HG02610 (cell line): ENCODE measurements at regions not wholly inside any gene's neighbourhood (a gene's known extent, or its start where the extent isn't known, plus 50 kb on each side); places are given as distances from the start of the nearest gene placed in this dataset.
"Not testable (repeated sequence)": the region's sequence is repeated elsewhere in the genome, so short reads cannot be mapped to it uniquely, and the experiment has no call there.

Experiments used
- ATAC-seq: cut with Tn5 transposase; IDR thresholded peaks from one replicate; pipeline ENCODE4 v1.9.1; 2021; ENCODE audit warnings: mild to moderate bottlenecking, moderate library complexity; ENCODE audit not compliant: unreplicated experiment

DNA sequence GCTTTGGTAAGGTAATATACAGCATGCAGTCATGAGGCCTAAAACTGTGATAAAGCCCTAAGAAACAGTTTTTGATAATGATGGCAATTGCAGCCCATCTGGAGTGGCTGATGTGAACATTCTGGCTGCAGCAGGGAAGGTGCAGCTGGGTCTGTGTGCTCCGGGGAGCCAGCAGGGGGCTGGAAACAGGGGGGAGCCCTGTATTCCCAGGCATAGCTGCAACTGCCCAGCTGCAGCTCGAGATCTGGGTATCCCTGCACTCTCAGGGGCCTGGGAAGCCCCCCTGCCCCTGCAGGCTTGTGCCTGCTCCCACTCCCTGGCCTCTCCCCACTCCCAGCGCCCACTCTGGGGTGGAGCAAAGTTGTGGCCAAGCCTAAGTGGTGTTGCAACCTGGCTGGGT, 95.6 kb downstream of the RRAGB start:
- no peak for ATAC-seq

DNA sequence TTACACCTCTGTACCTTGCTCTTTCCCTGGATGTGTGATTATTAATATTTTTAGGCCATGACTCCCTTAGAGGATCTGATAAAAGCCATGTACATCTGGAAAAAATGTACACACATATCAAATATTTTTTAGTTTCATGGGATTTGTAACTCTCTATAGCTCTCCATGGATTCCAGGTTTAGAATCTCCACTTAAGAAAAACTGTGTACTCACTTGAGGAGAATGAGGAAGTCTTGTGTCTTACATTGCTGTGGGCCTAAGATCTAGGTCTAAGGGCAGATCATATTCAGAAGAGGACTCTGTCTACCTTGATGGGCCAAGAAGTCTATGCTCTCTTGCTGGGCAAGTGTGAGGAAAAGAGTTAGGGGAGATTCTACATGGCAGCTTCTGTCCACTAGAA, 98.0 kb downstream of the RRAGB start:
- ATAC-seq: no peak

DNA sequence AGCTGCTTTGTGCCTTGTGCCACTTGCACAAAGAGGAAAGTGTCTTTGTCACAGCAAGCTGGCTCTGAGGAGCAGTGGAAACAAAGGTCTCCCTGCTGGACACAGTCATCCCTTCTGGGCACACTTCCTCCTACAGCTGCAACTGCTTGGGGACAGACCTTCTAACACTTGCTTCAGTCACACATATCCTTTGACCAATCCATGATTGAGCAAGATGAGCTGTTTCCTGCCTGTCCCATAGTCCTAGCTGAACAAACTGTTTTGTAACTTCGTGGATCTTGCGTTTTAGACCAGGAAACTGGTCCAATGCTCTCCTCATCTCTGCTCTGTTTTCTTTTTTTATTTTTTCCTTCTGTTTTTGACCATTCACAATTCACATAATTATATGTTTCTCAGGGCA, 98.5 kb downstream of the RRAGB start:
- ATAC-seq: no peak

DNA sequence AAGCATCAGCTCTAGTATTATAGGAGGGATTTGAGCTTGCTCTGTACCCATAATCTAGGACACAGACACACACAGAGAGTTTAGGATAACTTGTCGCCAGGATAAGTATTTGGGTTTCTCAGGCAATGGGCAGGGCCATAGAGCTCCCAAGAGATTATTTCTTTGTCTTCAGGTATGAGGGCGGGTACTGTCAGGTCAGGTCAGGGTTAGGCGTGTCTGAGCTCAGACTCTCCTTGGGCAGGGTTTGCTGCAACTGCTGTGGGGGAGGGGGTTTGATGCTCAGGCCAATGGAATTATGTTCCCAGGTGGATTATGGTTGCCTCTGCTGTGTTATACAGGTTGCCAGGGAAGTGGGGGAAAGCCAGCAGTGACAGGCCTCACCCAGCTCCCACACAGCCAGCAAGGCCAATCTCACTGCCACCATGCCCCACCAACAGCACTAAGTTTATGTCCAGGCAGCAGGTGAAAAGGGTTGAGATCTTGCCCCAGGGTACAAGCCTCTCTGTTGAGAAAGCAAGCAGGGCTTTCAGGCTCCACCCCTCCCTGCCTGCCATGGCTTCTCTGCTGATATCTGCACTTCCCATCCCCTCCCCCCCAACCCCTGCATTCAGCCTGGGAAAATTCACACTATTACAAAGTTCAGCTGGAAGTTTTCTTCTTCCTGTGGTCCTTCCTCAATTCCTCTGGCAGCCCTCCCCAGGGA, 101.3 kb downstream of the RRAGB start:
- ATAC-seq: no peak

DNA sequence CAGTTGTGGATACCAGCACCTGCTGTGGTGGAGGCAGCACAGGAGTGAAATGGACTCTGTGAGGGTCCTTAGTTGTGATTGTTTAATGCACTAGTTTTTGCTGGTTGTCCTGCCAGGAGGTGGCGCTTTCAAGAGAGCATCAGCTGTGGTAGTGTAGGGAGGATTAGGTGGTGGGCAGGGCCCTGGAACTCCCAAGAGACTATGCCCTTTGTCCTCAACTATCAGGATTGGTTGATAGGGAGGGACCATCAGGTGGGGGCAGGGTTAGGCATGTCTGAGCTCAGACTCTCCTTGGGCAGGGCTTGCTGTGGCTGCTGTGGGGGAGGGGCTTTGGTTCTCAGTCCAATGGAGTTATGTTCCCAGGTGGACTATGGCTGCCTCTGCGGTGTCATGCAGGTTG, 121.9 kb downstream of the RRAGB start:
- ATAC-seq: no peak

- no peak for ATAC-seq
Observed at GRCh38 chrX:55841962-55842752, 124.6 kb downstream of the RRAGB start.

GRCh38 chrX:55866779-55867178, 149.2 kb downstream of the RRAGB start:
- not testable (repeated sequence) for ATAC-seq

DNA sequence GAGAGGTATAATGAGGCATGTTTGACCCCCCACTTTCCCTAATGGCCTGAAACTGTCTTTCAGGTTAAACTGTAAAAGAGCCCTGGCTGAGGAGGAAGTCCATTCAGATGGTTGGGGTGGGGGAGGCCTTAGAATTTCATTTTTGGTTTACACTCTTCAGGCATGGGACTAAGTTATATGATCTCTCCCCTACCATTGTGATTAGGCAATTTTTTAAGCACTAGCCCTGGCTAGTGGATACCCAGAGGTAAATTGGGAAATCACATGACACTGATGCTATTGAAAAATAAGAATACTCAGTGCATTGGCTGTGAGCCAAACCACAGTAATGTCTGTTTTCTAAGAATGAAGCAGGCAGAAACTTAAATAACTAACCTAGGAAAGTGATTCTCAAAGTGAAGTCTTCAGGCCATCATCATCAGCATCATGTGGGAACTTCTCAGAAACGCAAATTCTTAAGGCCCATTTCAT, 149.7 kb downstream of the RRAGB start:
- ATAC-seq: peak; percentile 82

DNA sequence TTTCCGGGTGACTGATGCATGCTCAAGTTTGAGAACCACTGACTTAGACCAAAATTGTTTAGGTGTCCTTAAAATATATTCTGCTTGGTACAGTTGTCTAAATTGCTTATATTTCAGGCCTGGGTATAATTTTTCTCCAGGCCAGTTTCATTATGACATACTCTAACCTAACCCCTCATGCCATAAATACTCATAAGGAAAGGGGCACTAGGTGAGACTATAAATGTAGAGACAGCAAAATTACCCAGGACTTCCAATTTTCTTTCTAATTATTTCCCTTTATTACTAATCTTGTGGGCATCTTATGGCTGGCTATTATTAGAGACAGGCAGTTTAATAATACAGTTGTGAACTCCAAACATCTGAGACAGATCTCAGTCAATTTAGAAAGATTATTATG, 150.2 kb downstream of the RRAGB start:
- ATAC-seq: peak; percentile 83

DNA sequence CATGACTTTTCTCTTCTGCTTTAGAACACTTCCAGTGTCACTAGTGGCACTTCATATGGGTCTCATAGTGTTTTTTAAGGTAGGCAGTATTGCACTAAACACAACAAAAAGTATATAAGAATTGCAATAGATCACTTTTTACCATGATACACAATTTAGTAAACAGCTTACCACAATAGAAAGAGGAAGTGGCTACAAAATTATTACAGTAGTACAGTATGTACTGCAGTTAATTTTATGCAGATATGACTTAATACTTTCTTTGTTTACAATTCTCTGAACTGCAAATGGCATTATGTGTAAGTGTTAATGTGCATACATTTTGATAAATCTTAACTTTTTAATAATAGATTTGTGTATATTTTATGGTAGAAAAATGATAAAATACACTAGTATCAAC, 157.3 kb downstream of the RRAGB start:
- ATAC-seq: no peak

- not testable (repeated sequence) for ATAC-seq
Observed at GRCh38 chrX:55883541-55883940, 166.0 kb downstream of the RRAGB start.

- ATAC-seq: peak; percentile 73
Observed at GRCh38 chrX:55907968-55908607, 190.5 kb downstream of the RRAGB start.

DNA sequence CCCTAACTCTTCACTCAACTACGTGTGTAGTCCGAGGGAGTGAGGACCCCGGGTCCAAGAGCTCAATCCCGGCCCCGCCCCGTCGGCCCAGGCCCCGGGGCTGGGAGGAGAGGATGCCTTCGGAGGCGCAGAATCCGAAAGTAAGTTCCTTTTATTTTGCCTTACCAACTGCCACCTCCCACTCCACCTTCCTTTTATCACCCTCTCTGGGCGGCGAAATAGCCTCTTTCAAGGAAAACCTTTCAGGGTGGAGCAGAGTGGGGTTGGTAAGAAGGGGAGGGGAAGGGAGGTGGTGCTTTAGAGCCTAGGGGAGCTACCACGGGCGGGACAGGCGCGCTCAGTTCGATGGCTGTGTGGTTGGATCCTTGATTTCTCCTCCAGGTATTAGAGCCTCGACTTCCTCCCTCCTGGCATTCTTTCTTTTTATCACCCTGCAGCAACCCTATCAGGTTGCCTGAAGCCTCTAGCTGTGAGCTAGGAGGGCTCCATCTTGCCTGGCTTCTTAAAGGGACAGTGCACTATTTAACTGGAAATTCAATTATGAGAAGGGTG, 191.2 kb downstream of the RRAGB start:
- peak; percentile 53 for ATAC-seq

DNA sequence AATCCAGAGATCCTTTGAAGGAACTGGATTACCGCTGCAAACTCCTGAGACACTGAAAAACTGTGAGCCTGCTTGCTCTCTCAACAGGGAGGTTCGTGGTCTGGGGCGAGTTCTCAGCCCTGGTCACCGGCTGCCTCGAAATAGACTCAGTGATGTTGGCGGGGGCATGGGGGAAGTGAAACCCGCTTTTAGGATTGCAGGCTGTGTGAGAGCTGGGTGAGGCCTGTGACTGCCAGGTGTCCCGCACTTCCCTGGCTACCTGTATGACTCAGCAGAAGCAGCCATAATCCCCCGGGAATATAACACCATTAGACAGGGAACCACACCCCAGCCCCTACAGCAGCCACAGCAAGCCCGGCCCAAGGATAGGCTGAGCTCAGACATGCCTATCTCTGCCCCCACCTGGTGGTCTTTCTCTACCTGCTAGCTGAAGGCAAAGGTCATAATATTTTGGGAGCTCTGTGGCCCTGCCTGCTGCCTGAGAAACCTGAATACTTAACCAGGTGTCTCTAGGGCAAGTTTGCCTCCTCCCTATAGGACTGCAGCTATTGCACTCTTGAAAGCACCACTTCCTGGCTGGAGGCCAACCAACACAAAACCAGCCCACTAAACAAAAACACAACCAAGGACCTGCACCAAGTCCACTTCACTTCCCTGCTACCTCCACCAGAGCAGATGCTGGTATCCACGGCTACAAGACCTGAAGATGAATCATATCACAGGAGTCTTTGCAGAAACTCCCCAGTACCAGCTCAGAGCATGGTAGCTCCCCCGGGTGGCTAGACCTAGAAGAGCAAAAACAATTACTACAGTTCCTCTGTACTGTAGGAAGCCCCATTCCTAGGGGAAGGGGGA, 202.0 kb downstream of the RRAGB start:
- ATAC-seq: peak; percentile 96

GRCh38 chrX:55924574-55924973, 207.0 kb downstream of the RRAGB start:
- ATAC-seq: no peak

DNA sequence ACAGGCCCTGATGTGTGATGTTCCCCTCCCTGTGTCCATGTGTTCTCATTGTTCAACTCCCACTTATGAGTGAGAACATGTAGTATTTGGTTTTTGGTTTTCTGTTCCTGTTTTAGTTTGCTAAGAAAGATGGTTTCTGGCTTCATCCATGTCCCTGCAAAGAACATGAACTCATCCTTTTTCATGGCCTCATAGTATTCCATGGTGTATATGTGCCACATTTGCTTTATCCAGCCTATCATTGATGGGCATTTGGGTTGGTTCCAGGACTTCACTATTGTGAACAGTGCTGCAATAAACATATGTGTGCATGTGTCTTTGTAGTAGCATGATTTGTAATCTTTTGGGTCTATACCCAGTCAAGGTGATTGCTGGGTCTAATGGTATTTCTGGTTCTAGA, 211.0 kb downstream of the RRAGB start:
- not testable (repeated sequence) for ATAC-seq
